ENCODE measurements at regions not wholly inside any gene's neighbourhood (a gene's known extent, or its start where the extent isn't known, plus 50 kb on each side); places are given as distances from the start of the nearest gene placed in this dataset.

- no peak for TF ChIP-seq CTCF (IDR thresholded peaks at IDR 0.05)
- TF ChIP-seq POLR2A (IDR thresholded peaks at IDR 0.05), result no peak
- 79 to 90% (median 83%) methylated on average over 6 of the region's 6 CpGs for WGBS, 4 donors
- no peak overlapping the region for H3K27ac ChIP-seq
- H3K4me3 ChIP-seq, result no peak overlapping the region
- intact Hi-C loops (cut with DNase I), result loop anchor here in 1 of 10 donors (5.0 kb wide), 1 partner anchor 763 kb away; no protein-coding TSS in a partner anchor
- peaks cover 0 to 19% (median 8%) of the 10 kb centered on the region in 12 donors for H3K4me1 ChIP-seq
- peak in 1 of 4 donors; percentile 49 for ATAC-seq
- DNase-seq, result no peak
- H3K27me3 ChIP-seq, result peaks cover 0 to 8% (median 0%) of the 10 kb centered on the region in 9 donors
- no peaks in the 10 kb centered on the region for H3K36me3 ChIP-seq
- peaks cover 0 to 15% (median 9%) of the 10 kb centered on the region in 12 donors for H3K9me3 ChIP-seq
These were observed 74.0 kb upstream of the SULF2 start for GRCh38 chr20:47859278-47859677.

DNA sequence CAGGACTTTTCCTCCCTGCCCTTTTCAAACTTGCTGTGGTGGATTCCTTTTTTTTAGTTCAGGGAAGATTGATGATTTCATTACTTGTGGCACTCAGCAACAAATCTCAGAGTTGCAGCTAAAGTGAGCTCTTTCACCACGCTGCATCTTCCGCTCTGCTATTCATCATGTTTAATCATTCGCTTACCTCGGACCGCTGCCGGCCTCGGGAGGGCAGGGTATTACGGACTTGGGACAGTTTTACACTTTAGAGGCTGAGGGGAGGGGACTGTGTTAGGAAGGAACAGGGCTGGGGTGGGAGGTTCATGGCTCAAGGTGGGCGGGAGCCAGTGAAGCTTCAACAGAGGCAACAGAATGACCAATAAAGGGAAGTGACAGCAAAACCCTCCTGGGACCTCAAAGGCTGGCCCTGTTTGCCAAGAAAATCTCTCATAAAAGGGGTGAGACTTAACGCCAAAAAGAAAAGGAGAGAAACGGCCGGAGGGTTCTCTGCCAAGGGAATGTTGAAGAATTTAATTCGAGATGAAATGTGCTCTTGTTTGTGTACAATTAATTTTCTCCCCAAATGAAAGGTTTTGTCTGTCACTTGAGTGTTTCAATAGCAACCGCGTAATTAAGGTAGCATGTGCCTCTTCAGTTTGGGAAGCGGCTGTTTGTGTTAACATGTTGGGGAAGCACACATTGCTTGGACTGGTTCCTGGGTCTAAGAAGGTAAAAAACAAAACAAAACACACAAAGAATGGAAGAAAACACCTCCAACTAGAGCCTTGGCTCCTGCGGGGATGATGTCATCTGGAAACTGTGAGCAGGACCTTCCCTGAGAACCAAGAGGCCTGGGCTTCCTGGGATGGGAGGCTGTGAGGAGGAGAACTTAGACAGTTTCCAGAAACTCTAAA lies 72.5 kb upstream of the SULF2 start:
- Histone ChIP-seq H3K27ac (peak overlapping the region in 9 of 12 donors; percentile 4 to 69 (median 62)), H3K4me1 (peaks cover 0 to 19% (median 8%) of the 10 kb centered on the region in 12 donors), H3K4me3 (no peak overlapping the region), H3K36me3 (no peaks in the 10 kb centered on the region), H3K27me3 (peaks cover 0 to 8% (median 0%) of the 10 kb centered on the region in 9 donors), H3K9me3 (peaks cover 0 to 7% (median 3%) of the 10 kb centered on the region in 12 donors)
- 32 to 49% (median 40%) methylated on average over 17 of the region's 17 CpGs for WGBS, 4 donors
- DNase-seq (peak in 4 of 5 donors; percentile 44 to 53 (median 50)), ATAC-seq (peak in 3 of 4 donors; percentile 73 to 87 (median 74))
- intact Hi-C loops (cut with DNase I), result loop anchor here in 1 of 10 donors (5.0 kb wide), 1 partner anchor 764 kb away; no protein-coding TSS in a partner anchor
- TF ChIP-seq POLR2A (IDR thresholded peaks at IDR 0.05), result no peak
- no peak for TF ChIP-seq CTCF (IDR thresholded peaks at IDR 0.05)

DNA sequence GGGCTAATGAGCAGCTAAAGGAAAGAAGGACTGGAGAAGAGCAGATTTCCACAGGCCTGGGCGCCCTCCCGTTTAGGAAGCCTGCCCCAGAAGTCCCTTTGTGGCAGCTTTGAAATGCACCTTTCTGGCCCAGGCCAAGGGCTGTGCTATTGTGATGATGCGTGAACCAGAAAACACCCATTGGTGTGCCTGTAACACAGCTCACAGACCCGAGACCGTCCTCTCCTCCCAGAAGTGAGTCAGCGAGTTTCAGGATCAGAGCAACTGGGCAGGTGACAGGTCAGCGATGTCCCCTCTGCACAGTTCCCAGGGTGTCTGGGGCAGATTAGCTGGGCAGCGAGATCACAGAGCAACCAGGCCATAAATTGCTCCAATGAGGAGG lies 71.9 kb upstream of the SULF2 start:
- Histone ChIP-seq H3K4me1 (peaks cover 0 to 19% (median 8%) of the 10 kb centered on the region in 12 donors), H3K4me3 (no peak overlapping the region), H3K9me3 (peaks cover 0 to under 1% (median 0%) of the 10 kb centered on the region in 12 donors), H3K36me3 (no peaks in the 10 kb centered on the region), H3K27ac (peak overlapping the region in 8 of 12 donors; percentile 4 to 69 (median 60)), H3K27me3 (peaks cover 0 to 8% (median 0%) of the 10 kb centered on the region in 9 donors)
- DNase-seq (no peak), ATAC-seq (no peak)
- no peak for TF ChIP-seq POLR2A (IDR thresholded peaks at IDR 0.05)
- TF ChIP-seq CTCF (IDR thresholded peaks at IDR 0.05), result no peak
- intact Hi-C loops (cut with DNase I), result loop anchor here in 1 of 10 donors (5.0 kb wide), 1 partner anchor 765 kb away; no protein-coding TSS in a partner anchor
- WGBS, 4 donors, result 45 to 73% (median 58%) methylated on average over 8 of the region's 8 CpGs

DNA sequence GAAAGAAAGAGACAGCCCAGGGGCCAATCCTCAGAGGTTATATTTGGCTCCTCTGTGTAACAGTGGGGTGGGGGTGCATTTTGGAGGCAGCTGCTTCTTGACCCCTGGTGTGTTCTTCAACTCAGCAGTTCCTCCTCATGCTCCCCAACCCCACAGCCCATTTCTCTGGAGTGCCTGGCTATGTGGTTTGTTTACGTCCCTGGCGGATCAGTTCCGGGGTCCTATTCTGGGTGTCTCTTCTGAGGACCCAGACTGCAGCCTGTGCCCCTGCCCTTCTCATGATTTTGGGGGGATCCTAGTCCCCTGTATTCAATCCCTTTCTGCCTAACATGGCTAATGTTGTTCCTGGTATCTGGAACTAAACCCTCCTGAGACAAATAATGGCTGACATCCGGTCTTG lies 70.5 kb upstream of the SULF2 start:
- intact Hi-C loops (cut with DNase I), result loop anchor here in 1 of 10 donors (5.0 kb wide), 1 partner anchor 767 kb away; no protein-coding TSS in a partner anchor
- 88 to 98% (median 95%) methylated on average over 4 of the region's 4 CpGs for WGBS, 4 donors

More for the DNA sequence above, 70.5 kb upstream of the SULF2 start:
- no peak overlapping the region for H3K27ac ChIP-seq
- no peaks in the 10 kb centered on the region for H3K9me3 ChIP-seq
- H3K4me1 ChIP-seq, result peaks cover 0 to 19% (median 8%) of the 10 kb centered on the region in 12 donors
- no peaks in the 10 kb centered on the region for H3K36me3 ChIP-seq
- DNase-seq (no peak), ATAC-seq (no peak)
- peaks cover 0 to 4% (median 0%) of the 10 kb centered on the region in 9 donors for H3K27me3 ChIP-seq
- no peak for TF ChIP-seq POLR2A (IDR thresholded peaks at IDR 0.05)
- TF ChIP-seq CTCF (IDR thresholded peaks at IDR 0.05), result no peak
- no peak overlapping the region for H3K4me3 ChIP-seq
